Pancreas (tissue), 10 donors: ENCODE measurements at regions not wholly inside any gene's neighbourhood (a gene's known extent, or its start where the extent isn't known, plus 50 kb on each side); places are given as distances from the start of the nearest gene placed in this dataset.

Experiments used
- ATAC-seq, 4 donors: fragments of 200-7000 bp; cut with Tn5 transposase; one replicate each; pipeline versions ENCODE4 v1.8.0 to v1.9.1; 2020; ENCODE audit warnings: mild to moderate bottlenecking in 4 of 4, moderate library complexity in 4 of 4
- DNase-seq, 6 donors: peaks; one replicate each; pipeline ENCODE4 v3.0.0-alpha.2; 2020
- FAIRE-seq: peaks from 2 replicates; lab custom pipeline; 2012; peaks lifted over from hg19 to GRCh38; lab: Jason Lieb, UNC
- H3K27ac ChIP-seq, 4 donors: fragments of 200-600 bp; sonication (generic); 1 replicate in 3 of 4; 2 replicates in 1 of 4; pipeline versions ENCODE4 v1.5.0 to v1.8.0; 2020
- H3K27me3 ChIP-seq, 4 donors: fragments of 200-600 bp; one replicate each; pipeline ENCODE4 v1.8.0; 2021
- H3K36me3 ChIP-seq, 3 donors: fragments of 200-600 bp; sonication (generic) in 1 of 3; one replicate each; pipeline versions ENCODE4 v1.5.0 to v1.8.0; 2020 to 2021
- H3K4me1 ChIP-seq, 3 donors: fragments of 200-600 bp; one replicate each; pipeline ENCODE4 v1.8.0; 2021
- H3K4me3 ChIP-seq, 4 donors: fragments of 200-600 bp; sonication (generic) in 2 of 4; one replicate each; pipeline versions ENCODE4 v1.5.0 to v1.8.0; 2020 to 2021
- H3K9me3 ChIP-seq, 4 donors: fragments of 200-600 bp; one replicate each; pipeline ENCODE4 v1.8.0; 2021
- WGBS, 2 donors: extraction: QIAGEN DNeasy Blood & Tissue Kit; methylation state at CpG; one replicate each; pipeline ENCODE4 v1.1.7; 2013; 5-methylcytosine and 5-hydroxymethylcytosine counted together
- intact Hi-C, 3 donors: fragments of 100-400 bp; cut with DNase I; formaldehyde crosslinking; loops; one replicate each; pipeline versions ENCODE4 v1.11.1 to v1.14.2; 2022
- TF ChIP-seq, protein P1 (sequence below), 4 donors: fragments of 200-600 bp; sonication (generic) in 3 of 4; IDR thresholded peaks; one replicate each; pipeline versions ENCODE4 v1.5.0 to v1.8.0; 2021; ENCODE audit warnings: antibody characterized with exemption in 4 of 4
- donor health status: healthy with polysubstance abuse.
- donor health status: DM: no; HTN: no; CAD: no; lungs with moderate emphysema.
- donor health status: DM: no; HTN: no; CAD: no.
- donor health status: control.
- donor health status: control.
- donor health status: Bipolar disorder and iron deficiency.
- donor health status: DM: yes; HTN: yes; CAD: no.
- donor health status: DM: no; HTN: no; CAD: no.
- donor health status: DM: no; HTN: no; CAD: no.
- donor health status: DM: yes; HTN: yes; CAD: no.

DNA sequence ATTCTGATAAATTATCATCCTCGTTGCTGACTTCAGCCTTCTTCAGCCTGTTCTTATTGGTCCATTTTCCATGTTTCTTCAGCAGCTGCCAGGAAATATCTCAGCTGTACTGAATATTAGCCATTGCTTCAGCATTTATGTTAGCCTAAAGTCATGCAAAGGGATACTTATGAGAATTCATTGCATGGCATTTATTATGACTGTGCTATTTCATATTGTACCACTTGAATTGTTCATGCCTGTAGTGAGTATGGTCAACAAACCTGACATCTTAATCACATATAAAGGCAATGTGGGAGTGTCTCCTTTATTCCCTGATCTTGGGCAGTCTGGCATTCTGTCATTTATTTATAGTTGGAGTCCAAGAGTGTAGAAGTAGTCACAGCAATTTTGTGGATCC is 193.4 kb upstream of the SLC35B3 start:
- no peak for ATAC-seq
- Histone ChIP-seq H3K4me1 (no peaks in the 10 kb centered on the region), H3K4me3 (no peak overlapping the region), H3K9me3 (no peaks in the 10 kb centered on the region), H3K27ac (no peak overlapping the region), H3K36me3 (no peaks in the 10 kb centered on the region), H3K27me3 (no peaks in the 10 kb centered on the region)
- intact Hi-C loops: no loop called here
- WGBS, 2 donors: 48 to 68% methylated on average over 1 of the region's 1 CpG
- FAIRE-seq: no peak
- TF ChIP-seq, protein P1, sequence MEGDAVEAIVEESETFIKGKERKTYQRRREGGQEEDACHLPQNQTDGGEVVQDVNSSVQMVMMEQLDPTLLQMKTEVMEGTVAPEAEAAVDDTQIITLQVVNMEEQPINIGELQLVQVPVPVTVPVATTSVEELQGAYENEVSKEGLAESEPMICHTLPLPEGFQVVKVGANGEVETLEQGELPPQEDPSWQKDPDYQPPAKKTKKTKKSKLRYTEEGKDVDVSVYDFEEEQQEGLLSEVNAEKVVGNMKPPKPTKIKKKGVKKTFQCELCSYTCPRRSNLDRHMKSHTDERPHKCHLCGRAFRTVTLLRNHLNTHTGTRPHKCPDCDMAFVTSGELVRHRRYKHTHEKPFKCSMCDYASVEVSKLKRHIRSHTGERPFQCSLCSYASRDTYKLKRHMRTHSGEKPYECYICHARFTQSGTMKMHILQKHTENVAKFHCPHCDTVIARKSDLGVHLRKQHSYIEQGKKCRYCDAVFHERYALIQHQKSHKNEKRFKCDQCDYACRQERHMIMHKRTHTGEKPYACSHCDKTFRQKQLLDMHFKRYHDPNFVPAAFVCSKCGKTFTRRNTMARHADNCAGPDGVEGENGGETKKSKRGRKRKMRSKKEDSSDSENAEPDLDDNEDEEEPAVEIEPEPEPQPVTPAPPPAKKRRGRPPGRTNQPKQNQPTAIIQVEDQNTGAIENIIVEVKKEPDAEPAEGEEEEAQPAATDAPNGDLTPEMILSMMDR (IDR thresholded peaks at IDR 0.05): no peak
- no peak for DNase-seq

DNA sequence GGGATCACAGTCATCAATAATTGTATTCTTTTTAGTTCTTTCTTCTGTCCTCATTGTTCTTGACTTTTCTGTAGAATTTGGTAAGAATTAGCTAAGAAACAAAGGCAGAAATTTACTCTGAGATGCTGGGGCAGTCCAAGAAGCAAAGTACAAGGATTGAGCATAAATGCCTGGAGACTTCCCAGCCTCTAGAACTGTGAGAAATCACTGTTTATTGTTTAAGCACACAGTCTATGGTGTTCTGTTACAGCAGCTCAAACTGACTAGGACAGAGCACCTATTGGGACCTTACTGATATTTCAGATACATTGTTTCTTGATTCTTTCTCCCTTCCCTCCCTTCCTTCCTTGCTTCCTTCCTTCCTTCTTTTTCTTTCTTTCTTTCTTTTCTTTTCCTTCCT is 192.7 kb upstream of the SLC35B3 start:
- Histone ChIP-seq H3K27me3 (no peaks in the 10 kb centered on the region), H3K27ac (no peak overlapping the region), H3K4me3 (no peak overlapping the region), H3K9me3 (no peaks in the 10 kb centered on the region), H3K36me3 (no peaks in the 10 kb centered on the region), H3K4me1 (no peaks in the 10 kb centered on the region)
- ATAC-seq (peak in 2 of 4 donors; percentile 51 to 56), FAIRE-seq (no peak), DNase-seq (no peak)
- intact Hi-C loops: no loop called here
- TF ChIP-seq, protein P1 (IDR thresholded peaks at IDR 0.05): no peak

DNA sequence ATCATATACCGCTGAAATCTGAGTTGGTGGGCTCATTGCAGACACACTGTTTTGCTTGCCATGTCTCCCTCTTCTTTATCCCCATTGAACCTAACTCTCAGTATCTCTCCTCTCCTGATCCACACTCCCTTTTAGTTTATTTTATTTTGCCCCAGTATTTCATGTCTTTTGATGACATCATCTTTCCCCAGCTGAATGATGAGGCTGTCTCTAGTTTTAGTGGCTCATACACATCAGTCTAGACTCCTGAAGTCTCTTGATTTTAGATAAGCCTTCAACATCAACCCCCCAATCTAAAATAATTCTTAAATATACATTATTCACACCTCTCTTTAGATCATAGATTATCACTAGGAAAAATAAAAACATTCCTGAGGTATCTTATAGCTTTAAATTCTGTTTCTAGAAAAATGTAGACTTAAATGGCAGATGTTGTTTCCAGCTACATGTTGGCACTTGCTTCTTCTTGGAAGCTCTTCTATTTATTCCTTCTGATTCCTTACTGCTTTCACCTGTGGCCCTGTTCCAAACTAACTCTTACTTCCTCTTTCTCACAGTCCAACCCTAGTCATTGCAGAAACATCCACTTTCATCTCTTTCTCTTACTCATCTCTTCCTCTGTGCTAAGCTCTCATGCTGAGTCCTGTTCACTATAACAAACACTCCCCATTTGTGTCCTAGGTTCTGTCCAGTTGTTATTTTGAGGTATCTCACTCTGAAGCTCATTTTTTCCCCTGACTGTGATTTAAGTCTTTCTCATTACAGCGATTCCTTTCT is 191.9 kb upstream of the SLC35B3 start:
- TF ChIP-seq, protein P1 (IDR thresholded peaks at IDR 0.05): no peak
- DNase-seq: no peak
- intact Hi-C loops: no loop called here
- ATAC-seq: peak in 2 of 4 donors; percentile 81 to 89
- H3K36me3 ChIP-seq: no peaks in the 10 kb centered on the region
- no peak overlapping the region for H3K27ac ChIP-seq
- H3K9me3 ChIP-seq: no peaks in the 10 kb centered on the region
- WGBS, 2 donors: 93% methylated on average over 2 of the region's 2 CpGs
- H3K4me3 ChIP-seq: no peak overlapping the region
- no peaks in the 10 kb centered on the region for H3K27me3 ChIP-seq
- H3K4me1 ChIP-seq: no peaks in the 10 kb centered on the region
- FAIRE-seq: no peak

DNA sequence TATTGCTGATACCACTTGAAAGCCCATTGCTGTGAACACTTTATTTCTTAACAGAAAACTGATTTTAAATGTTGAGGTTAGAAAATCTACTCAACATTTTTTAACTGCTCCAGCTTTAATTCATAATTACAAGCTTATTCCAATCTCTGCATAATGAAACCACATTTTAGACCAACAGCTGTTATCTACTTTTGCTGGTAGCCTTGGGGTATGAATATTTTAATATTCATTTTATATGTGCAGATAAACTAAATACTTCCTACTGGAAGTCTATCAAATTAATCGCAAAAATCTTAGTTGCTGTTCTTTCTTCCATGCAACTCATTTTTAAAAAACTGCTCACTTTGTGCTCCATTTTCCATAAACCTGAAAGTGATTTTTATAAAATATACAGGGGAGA is 189.3 kb upstream of the SLC35B3 start:
- Histone ChIP-seq H3K27me3 (no peaks in the 10 kb centered on the region), H3K36me3 (no peaks in the 10 kb centered on the region), H3K9me3 (no peaks in the 10 kb centered on the region), H3K4me1 (no peaks in the 10 kb centered on the region), H3K4me3 (no peak overlapping the region), H3K27ac (no peak overlapping the region)
- TF ChIP-seq, protein P1 (IDR thresholded peaks at IDR 0.05): no peak
- FAIRE-seq: no peak
- no peak for ATAC-seq
- DNase-seq: no peak
- intact Hi-C loops: no loop called here
- WGBS, 2 donors: 87 to 100% methylated on average over 1 of the region's 1 CpG

DNA sequence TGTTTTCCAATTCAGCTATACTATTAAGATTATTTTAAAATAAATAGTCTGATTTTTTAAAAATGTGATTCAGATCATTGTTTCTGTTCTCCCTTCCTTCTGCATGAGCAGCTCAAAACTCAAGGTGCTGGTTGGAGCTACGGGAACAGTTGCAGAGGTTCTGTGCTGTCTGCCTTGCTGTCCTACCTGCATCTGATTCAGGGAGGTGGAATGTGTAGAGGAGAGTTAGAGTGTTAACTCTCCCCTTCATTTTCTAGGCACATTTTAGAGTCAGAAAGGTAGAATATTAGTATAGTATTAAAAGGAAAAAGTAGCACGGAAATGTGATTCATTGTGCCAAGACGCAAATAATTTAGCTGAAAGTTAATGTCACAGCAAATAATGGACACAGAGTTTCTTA is 188.1 kb upstream of the SLC35B3 start:
- Histone ChIP-seq H3K4me1 (no peaks in the 10 kb centered on the region), H3K9me3 (no peaks in the 10 kb centered on the region), H3K36me3 (no peaks in the 10 kb centered on the region), H3K27ac (no peak overlapping the region), H3K27me3 (no peaks in the 10 kb centered on the region), H3K4me3 (no peak overlapping the region)
- TF ChIP-seq, protein P1 (IDR thresholded peaks at IDR 0.05): no peak
- DNase-seq: no peak
- no peak for ATAC-seq
- no peak for FAIRE-seq
- intact Hi-C loops: no loop called here
- 67 to 79% methylated on average over 3 of the region's 3 CpGs for WGBS, 2 donors
